Neural progenitor cell (in vitro differentiated cells): ENCODE measurements at regions not wholly inside any gene's neighbourhood (a gene's known extent, or its start where the extent isn't known, plus 50 kb on each side); places are given as distances from the start of the nearest gene placed in this dataset.

Experiments
- DNase-seq: peaks from one replicate; pipeline ENCODE4 v3.0.0-alpha.2; 2016; ENCODE audit warnings: low spot score
- H2AFZ ChIP-seq: fragments of 200-600 bp; sonication (generic); replicated peaks from 2 replicates; pipeline ENCODE4 v1.6.1; 2016; ENCODE audit warnings: antibody characterized with exemption
- H3F3A ChIP-seq: fragments of 200-600 bp; sonication (generic); 2 replicates; pipeline ENCODE4 v1.6.1; 2016; ENCODE audit warnings: antibody characterized with exemption, low read depth
- H3K27ac ChIP-seq: fragments of 200-600 bp; sonication (generic); 2 replicates; pipeline ENCODE4 v1.5.1; 2016; ENCODE audit warnings: mild to moderate bottlenecking
- H3K27me3 ChIP-seq: fragments of 200-600 bp; sonication (generic); 2 replicates; pipeline ENCODE4 v1.6.1; 2016; ENCODE audit warnings: mild to moderate bottlenecking, moderate library complexity
- H3K36me3 ChIP-seq: fragments of 200-600 bp; sonication (generic); 2 replicates; pipeline ENCODE4 v1.5.1; 2016
- H3K4me1 ChIP-seq: fragments of 200-600 bp; sonication (generic); 2 replicates; pipeline ENCODE4 v1.6.1; 2016; ENCODE audit warnings: mixed run types
- H3K4me2 ChIP-seq: fragments of 200-600 bp; sonication (generic); 2 replicates; pipeline ENCODE4 v1.6.1; 2016
- H3K4me3 ChIP-seq: fragments of 200-600 bp; sonication (generic); 2 replicates; pipeline ENCODE4 v1.5.1; 2016
- H3K79me2 ChIP-seq: fragments of 200-600 bp; sonication (generic); 2 replicates; pipeline ENCODE4 v1.6.1; 2016; ENCODE audit warnings: low read depth
- H3K9ac ChIP-seq: fragments of 200-600 bp; sonication (generic); 2 replicates; pipeline ENCODE4 v1.6.1; 2016
- H3K9me3 ChIP-seq: fragments of 200-600 bp; sonication (generic); 2 replicates; pipeline ENCODE4 v1.5.1; 2016; ENCODE audit warnings: low read depth
- H4K20me1 ChIP-seq: fragments of 200-600 bp; sonication (generic); 2 replicates; pipeline ENCODE4 v1.6.1; 2016; ENCODE audit warnings: low read depth
- H3K27ac Mint-ChIP-seq: 3 replicates; pipeline ENCODE4 v1.8.0; 2021; ENCODE audit warnings: mixed read lengths
- H3K27me3 Mint-ChIP-seq: 2 replicates; pipeline ENCODE4 v1.8.0; 2022; ENCODE audit warnings: low read depth, mild to moderate bottlenecking, inconsistent platforms, moderate library complexity, mixed read lengths; ENCODE audit not compliant: insufficient read depth
- H3K36me3 Mint-ChIP-seq: 3 replicates; pipeline ENCODE4 v1.8.0; 2021; ENCODE audit warnings: mixed read lengths
- H3K4me1 Mint-ChIP-seq: 3 replicates; pipeline ENCODE4 v1.8.0; 2021; ENCODE audit warnings: mixed read lengths
- H3K4me3 Mint-ChIP-seq: 3 replicates; pipeline ENCODE4 v1.8.0; 2021; ENCODE audit warnings: mild to moderate bottlenecking, moderate library complexity, mixed read lengths
- H3K9me3 Mint-ChIP-seq: 3 replicates; pipeline ENCODE4 v1.8.0; 2020; ENCODE audit warnings: mixed read lengths
- CTCF ChIP-seq: fragments of 200-600 bp; sonication (generic); IDR thresholded peaks from 2 replicates; pipeline ENCODE4 v1.5.1; 2017; ENCODE audit warnings: antibody characterized with exemption, mild to moderate bottlenecking
- EZH2 ChIP-seq: fragments of 200-600 bp; sonication (generic); IDR thresholded peaks from 2 replicates; pipeline ENCODE4 v1.6.1; 2017; ENCODE audit warnings: antibody characterized with exemption, mild to moderate bottlenecking, moderate library complexity
- EZH2phosphoT487 ChIP-seq: fragments of 200-600 bp; sonication (generic); IDR thresholded peaks from 2 replicates; pipeline ENCODE4 v1.6.1; 2017; ENCODE audit warnings: antibody characterized with exemption

- peak; percentile 40 for DNase-seq
- peaks cover 20% of the 10 kb centered on the region for H3K4me1 Mint-ChIP-seq
- no peaks in the 10 kb centered on the region for H3K27me3 Mint-ChIP-seq
- Histone ChIP-seq H3K79me2 (no peaks in the 10 kb centered on the region), H3K27me3 (no peaks in the 10 kb centered on the region), H3K4me1 (peaks cover 32% of the 10 kb centered on the region), H3K4me2 (no peak overlapping the region), H3F3A (no peaks in the 10 kb centered on the region), H3K4me3 (no peak overlapping the region), H3K9me3 (no peaks in the 10 kb centered on the region), H2AFZ (no peak overlapping the region), H3K9ac (no peak overlapping the region), H3K36me3 (no peaks in the 10 kb centered on the region), H4K20me1 (no peaks in the 10 kb centered on the region), H3K27ac (no peak overlapping the region)
- no peak overlapping the region for H3K4me3 Mint-ChIP-seq
- H3K36me3 Mint-ChIP-seq = no peaks in the 10 kb centered on the region
- no peaks in the 10 kb centered on the region for H3K9me3 Mint-ChIP-seq
- TF ChIP-seq EZH2 = no peak
- TF ChIP-seq CTCF = peak; percentile 64
- TF ChIP-seq EZH2phosphoT487 = no peak
- H3K27ac Mint-ChIP-seq = no peak overlapping the region
These were observed 163.6 kb upstream of the CENPW start for GRCh38 chr6:126176282-126176681.

GRCh38 chr6:126180585-126180984 is 159.3 kb upstream of the CENPW start:
- no peaks in the 10 kb centered on the region for H3K9me3 ChIP-seq

GRCh38 chr6:126181173-126181741 is 158.7 kb upstream of the CENPW start:
- Mint-ChIP-seq H3K9me3 (no peaks in the 10 kb centered on the region), H3K4me1 (peaks cover 6% of the 10 kb centered on the region), H3K27me3 (no peaks in the 10 kb centered on the region), H3K4me3 (no peak overlapping the region), H3K36me3 (no peaks in the 10 kb centered on the region), H3K27ac (no peak overlapping the region)
- no peaks in the 10 kb centered on the region for H3K79me2 ChIP-seq
- H3K4me3 ChIP-seq = no peak overlapping the region
- H3K9me3 ChIP-seq = no peaks in the 10 kb centered on the region
- H3K27me3 ChIP-seq = no peaks in the 10 kb centered on the region
- H3K4me1 ChIP-seq = peaks cover 23% of the 10 kb centered on the region
- no peaks in the 10 kb centered on the region for H3K36me3 ChIP-seq
- no peak for DNase-seq
- H3K4me2 ChIP-seq = no peak overlapping the region
- H4K20me1 ChIP-seq = no peaks in the 10 kb centered on the region
- H2AFZ ChIP-seq = no peak overlapping the region
- H3K9ac ChIP-seq = no peak overlapping the region
- TF ChIP-seq EZH2phosphoT487 (no peak), CTCF (no peak), EZH2 (no peak)
- peak overlapping the region; percentile 14 for H3K27ac ChIP-seq
- no peaks in the 10 kb centered on the region for H3F3A ChIP-seq

More at GRCh38 chr6:126180585-126180984, 159.3 kb upstream of the CENPW start:
- Histone ChIP-seq H3K36me3 (no peaks in the 10 kb centered on the region), H3K4me3 (no peak overlapping the region), H3K79me2 (no peaks in the 10 kb centered on the region), H3F3A (no peaks in the 10 kb centered on the region), H4K20me1 (no peaks in the 10 kb centered on the region), H3K27me3 (no peaks in the 10 kb centered on the region), H3K9ac (no peak overlapping the region), H3K27ac (peak overlapping the region; percentile 14), H3K4me2 (no peak overlapping the region), H2AFZ (no peak overlapping the region), H3K4me1 (peaks cover 30% of the 10 kb centered on the region)
- no peak for DNase-seq
- Mint-ChIP-seq H3K36me3 (no peaks in the 10 kb centered on the region), H3K4me1 (peaks cover 6% of the 10 kb centered on the region), H3K9me3 (no peaks in the 10 kb centered on the region), H3K27me3 (no peaks in the 10 kb centered on the region), H3K4me3 (no peak overlapping the region), H3K27ac (no peak overlapping the region)
- TF ChIP-seq EZH2 (no peak), EZH2phosphoT487 (no peak), CTCF (no peak)
